GM23248 (cell line): ENCODE measurements at regions not wholly inside any gene's neighbourhood (a gene's known extent, or its start where the extent isn't known, plus 50 kb on each side); places are given as distances from the start of the nearest gene placed in this dataset.

Experiments used
- DNase-seq: peaks from one replicate; pipeline ENCODE4 v3.0.0-alpha.2; 2015
- H2AFZ ChIP-seq: fragments of 200-600 bp; sonication (generic); 2 replicates; pipeline ENCODE4 v1.6.1; 2016; ENCODE audit warnings: antibody characterized with exemption
- H3F3A ChIP-seq: fragments of 200-600 bp; sonication (generic); 2 replicates; pipeline ENCODE4 v1.6.1; 2016; ENCODE audit warnings: mild to moderate bottlenecking, antibody characterized with exemption, mixed run types; ENCODE audit not compliant: insufficient read depth
- H3K27ac ChIP-seq: fragments of 200-600 bp; sonication (generic); 2 replicates; pipeline ENCODE4 v1.5.1; 2016; ENCODE audit warnings: mild to moderate bottlenecking
- H3K27me3 ChIP-seq: fragments of 200-600 bp; sonication (generic); replicated peaks from 2 replicates; pipeline ENCODE4 v1.6.1; 2016; ENCODE audit warnings: mild to moderate bottlenecking; ENCODE audit not compliant: insufficient read depth
- H3K36me3 ChIP-seq: fragments of 200-600 bp; sonication (generic); 2 replicates; pipeline ENCODE4 v1.6.1; 2016; ENCODE audit warnings: low read depth, mild to moderate bottlenecking
- H3K4me1 ChIP-seq: fragments of 200-600 bp; sonication (generic); 2 replicates; pipeline ENCODE4 v1.6.1; 2016; ENCODE audit warnings: mild to moderate bottlenecking; ENCODE audit not compliant: insufficient read depth
- H3K4me2 ChIP-seq: fragments of 200-600 bp; sonication (generic); one replicate; pipeline ENCODE4 v1.6.1; 2016; ENCODE audit warnings: mild to moderate bottlenecking; ENCODE audit not compliant: unreplicated experiment
- H3K4me3 ChIP-seq: fragments of 200-600 bp; sonication (generic); 2 replicates; pipeline ENCODE4 v1.5.1; 2016; ENCODE audit warnings: mild to moderate bottlenecking
- H3K79me2 ChIP-seq: fragments of 200-600 bp; sonication (generic); 2 replicates; pipeline ENCODE4 v1.6.1; 2016; ENCODE audit warnings: mild to moderate bottlenecking; ENCODE audit not compliant: insufficient read depth
- H3K9ac ChIP-seq: fragments of 200-600 bp; sonication (generic); 2 replicates; pipeline ENCODE4 v1.6.1; 2016; ENCODE audit warnings: mild to moderate bottlenecking
- H3K9me2 ChIP-seq: fragments of 200-600 bp; sonication (generic); 2 replicates; pipeline ENCODE4 v1.6.1; 2016; ENCODE audit warnings: mixed run types, mild to moderate bottlenecking, moderate library complexity; ENCODE audit not compliant: insufficient read depth
- H3K9me3 ChIP-seq: fragments of 200-600 bp; sonication (generic); one replicate; pipeline ENCODE4 v1.6.1; 2017; ENCODE audit warnings: low read depth
- H4K20me1 ChIP-seq: fragments of 200-600 bp; sonication (generic); 2 replicates; pipeline ENCODE4 v1.6.0; 2016; ENCODE audit not compliant: insufficient read depth
- EZH2 ChIP-seq: fragments of 200-600 bp; sonication (generic); IDR thresholded peaks from 2 replicates; pipeline ENCODE4 v1.6.1; 2018; ENCODE audit warnings: antibody characterized with exemption, mild to moderate bottlenecking; ENCODE audit not compliant: insufficient read depth, poor library complexity, severe bottlenecking
- EZH2phosphoT487 ChIP-seq: fragments of 200-600 bp; sonication (generic); IDR thresholded peaks from 2 replicates; pipeline ENCODE4 v1.6.1; 2018; ENCODE audit warnings: antibody characterized with exemption, moderate library complexity, mild to moderate bottlenecking, low read depth; ENCODE audit not compliant: insufficient read depth
- WGBS, 2 experiments: methylation state at CpG; one replicate each; pipeline ENCODE4 v1.1.6; 2015 to 2017; ENCODE audit warnings: low lambda C conversion rate in 2 of 2, low coverage in 1 of 2; ENCODE audit errors: missing lambda C conversion rate in 2 of 2; 5-methylcytosine and 5-hydroxymethylcytosine counted together
- in situ Hi-C: fragments of 300-500 bp; cut with MboI; formaldehyde crosslinking; loops from 2 replicates; pipeline ENCODE4 v1.15.0; 2020

DNA sequence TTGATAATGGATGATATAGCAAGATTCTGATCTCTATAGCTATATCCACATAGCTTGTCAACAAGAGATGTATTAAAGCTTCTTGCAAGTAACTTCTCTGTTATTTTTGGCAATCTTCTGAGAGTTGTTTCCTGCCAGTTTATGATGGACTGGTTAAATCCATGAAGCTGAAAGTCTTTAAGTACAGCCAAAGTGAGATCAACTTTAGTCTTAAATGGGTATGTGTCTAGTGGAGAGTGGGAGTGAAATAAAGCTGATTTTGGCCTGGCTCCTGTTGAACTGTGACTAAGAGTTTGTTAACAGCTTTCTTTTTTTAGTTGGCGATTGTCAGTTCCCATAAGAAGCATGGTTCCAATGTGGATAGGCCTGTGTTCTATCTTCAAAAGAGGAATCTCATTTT lies 350.9 kb upstream of the PCSK5 start:
- no peaks in the 10 kb centered on the region for H3K79me2 ChIP-seq
- no peak overlapping the region for H2AFZ ChIP-seq
- H3K9me2 ChIP-seq = no peaks in the 10 kb centered on the region
- no peaks in the 10 kb centered on the region for H3K9me3 ChIP-seq
- no peak for DNase-seq
- H3K27ac ChIP-seq = no peak overlapping the region
- H4K20me1 ChIP-seq = no peaks in the 10 kb centered on the region
- in situ Hi-C loops = no loop called here
- TF ChIP-seq EZH2phosphoT487 (no peak), EZH2 (no peak)
- WGBS, 2 experiments = 0% methylated on average over 1 of the region's 1 CpG
- no peaks in the 10 kb centered on the region for H3K4me1 ChIP-seq
- H3K4me2 ChIP-seq = no peak overlapping the region
- H3K27me3 ChIP-seq = no peaks in the 10 kb centered on the region
- H3K9ac ChIP-seq = no peak overlapping the region
- H3F3A ChIP-seq = no peaks in the 10 kb centered on the region
- no peak overlapping the region for H3K4me3 ChIP-seq
- no peaks in the 10 kb centered on the region for H3K36me3 ChIP-seq

DNA sequence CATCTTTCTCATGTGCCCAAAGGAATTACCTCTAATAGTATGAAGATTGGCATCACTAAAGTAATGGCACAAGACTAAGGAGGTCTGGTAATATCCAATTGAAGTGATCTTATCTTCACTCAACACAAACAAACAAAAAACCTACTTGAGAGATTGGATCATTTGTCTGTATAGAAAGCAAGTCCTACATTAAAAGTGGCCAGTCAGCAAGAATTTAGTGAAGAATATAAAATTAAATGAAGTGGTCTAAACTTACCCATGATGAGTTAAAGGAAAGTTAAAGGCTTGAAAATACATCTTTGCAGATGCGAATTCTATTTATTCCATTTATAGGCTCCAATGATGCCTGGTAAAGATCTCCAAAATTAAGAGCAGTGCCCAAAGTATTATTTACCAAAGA lies 350.3 kb upstream of the PCSK5 start:
- no peak overlapping the region for H3K4me2 ChIP-seq
- in situ Hi-C loops = no loop called here
- no peak for TF ChIP-seq EZH2
- TF ChIP-seq EZH2phosphoT487 = no peak
- H3K9me2 ChIP-seq = no peaks in the 10 kb centered on the region
- no peaks in the 10 kb centered on the region for H3K79me2 ChIP-seq
- no peak overlapping the region for H3K9ac ChIP-seq
- no peak overlapping the region for H3K4me3 ChIP-seq
- no peak for DNase-seq
- no peaks in the 10 kb centered on the region for H4K20me1 ChIP-seq
- H3K9me3 ChIP-seq = no peaks in the 10 kb centered on the region
- no peak overlapping the region for H2AFZ ChIP-seq
- 39 to 59% methylated on average over 1 of the region's 1 CpG for WGBS, 2 experiments
- no peak overlapping the region for H3K27ac ChIP-seq
- H3K27me3 ChIP-seq = no peaks in the 10 kb centered on the region
- H3F3A ChIP-seq = no peaks in the 10 kb centered on the region
- no peaks in the 10 kb centered on the region for H3K4me1 ChIP-seq
- H3K36me3 ChIP-seq = no peaks in the 10 kb centered on the region

DNA sequence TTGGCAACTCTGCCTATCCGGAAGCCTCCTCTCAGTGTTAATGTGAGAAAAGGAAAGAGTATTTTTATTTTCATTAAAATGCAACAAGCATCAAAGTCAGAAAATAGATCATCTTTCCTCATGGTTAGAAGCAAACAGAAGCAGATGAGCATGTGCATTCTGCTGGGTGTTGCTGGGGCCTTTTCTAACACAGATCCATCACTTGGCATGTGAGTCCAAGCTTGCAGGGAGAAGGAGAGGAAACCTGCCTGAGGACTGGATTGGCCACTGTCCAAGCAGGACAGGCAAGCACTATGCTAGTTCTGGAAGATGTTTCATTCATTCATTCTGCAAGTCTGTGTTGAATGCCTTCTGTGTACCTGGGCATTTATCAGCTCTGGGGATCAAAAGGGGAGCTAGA lies 348.7 kb upstream of the PCSK5 start:
- H3K79me2 ChIP-seq = no peaks in the 10 kb centered on the region

DNA sequence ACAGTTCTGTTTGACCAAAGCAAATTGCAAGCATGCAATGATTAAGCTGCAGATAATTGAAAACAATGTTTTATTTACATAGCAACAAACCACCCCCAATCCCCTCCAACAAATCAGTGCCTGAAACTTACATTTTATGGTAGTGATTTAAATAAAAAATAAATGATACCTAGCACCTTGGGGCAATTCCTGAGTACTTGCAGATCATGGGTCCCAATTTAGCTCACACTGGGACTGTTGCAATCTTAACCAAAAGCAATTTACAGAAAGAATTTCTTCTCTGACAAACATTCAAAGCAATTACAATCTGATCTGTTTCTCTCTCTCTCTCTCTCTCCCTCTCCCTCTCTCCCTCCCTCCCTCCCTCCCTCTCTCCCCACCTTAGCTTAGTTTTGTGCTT lies 345.7 kb upstream of the PCSK5 start:
- no peak for TF ChIP-seq EZH2
- TF ChIP-seq EZH2phosphoT487 = no peak
- Histone ChIP-seq H3K79me2 (no peaks in the 10 kb centered on the region), H3K4me2 (no peak overlapping the region), H3F3A (no peaks in the 10 kb centered on the region), H2AFZ (no peak overlapping the region), H3K9me2 (no peaks in the 10 kb centered on the region), H4K20me1 (no peaks in the 10 kb centered on the region), H3K27me3 (no peaks in the 10 kb centered on the region), H3K36me3 (no peaks in the 10 kb centered on the region), H3K27ac (no peak overlapping the region), H3K4me1 (no peaks in the 10 kb centered on the region), H3K9me3 (no peaks in the 10 kb centered on the region), H3K9ac (no peak overlapping the region), H3K4me3 (no peak overlapping the region)
- no peak for DNase-seq
- in situ Hi-C loops = no loop called here

More for the DNA sequence above, 348.7 kb upstream of the PCSK5 start:
- Histone ChIP-seq H3K27me3 (no peaks in the 10 kb centered on the region), H3K9ac (no peak overlapping the region), H3F3A (no peaks in the 10 kb centered on the region), H3K4me1 (no peaks in the 10 kb centered on the region), H3K9me3 (no peaks in the 10 kb centered on the region), H3K27ac (no peak overlapping the region), H2AFZ (no peak overlapping the region), H3K4me3 (no peak overlapping the region), H3K36me3 (no peaks in the 10 kb centered on the region), H3K4me2 (no peak overlapping the region), H4K20me1 (no peaks in the 10 kb centered on the region), H3K9me2 (no peaks in the 10 kb centered on the region)
- TF ChIP-seq EZH2phosphoT487 (no peak), EZH2 (no peak)
- 14 to 32% methylated on average over 1 of the region's 1 CpG for WGBS, 2 experiments
- in situ Hi-C loops = no loop called here
- no peak for DNase-seq

DNA sequence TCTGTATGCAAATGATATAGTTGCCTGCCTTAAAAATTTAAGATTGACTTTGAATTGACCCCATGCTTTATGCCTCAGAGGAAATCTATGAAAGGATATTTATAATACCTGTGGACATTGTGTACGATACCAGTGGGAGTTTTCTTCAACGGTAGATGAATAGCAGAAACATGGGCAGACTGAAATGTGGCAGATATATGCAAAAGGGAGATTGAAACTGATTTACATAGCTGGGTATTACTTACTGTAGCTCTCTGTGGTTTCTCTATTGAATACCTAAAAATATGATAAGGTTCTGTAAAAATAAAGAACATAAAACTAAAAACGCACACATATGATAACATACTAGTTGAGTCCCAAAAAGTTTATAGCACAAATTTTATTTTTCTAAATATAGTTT lies 345.2 kb upstream of the PCSK5 start:
- 29 to 32% methylated on average over 3 of the region's 3 CpGs for WGBS, 2 experiments
- H3K79me2 ChIP-seq = no peaks in the 10 kb centered on the region
- no peaks in the 10 kb centered on the region for H3K36me3 ChIP-seq
- no peak overlapping the region for H3K4me3 ChIP-seq
- in situ Hi-C loops = no loop called here
- DNase-seq = no peak
- no peaks in the 10 kb centered on the region for H3F3A ChIP-seq
- no peak overlapping the region for H3K9ac ChIP-seq
- H4K20me1 ChIP-seq = no peaks in the 10 kb centered on the region
- no peaks in the 10 kb centered on the region for H3K4me1 ChIP-seq
- H3K9me3 ChIP-seq = no peaks in the 10 kb centered on the region
- no peak for TF ChIP-seq EZH2phosphoT487
- no peak for TF ChIP-seq EZH2
- no peak overlapping the region for H3K27ac ChIP-seq
- no peaks in the 10 kb centered on the region for H3K27me3 ChIP-seq
- no peak overlapping the region for H3K4me2 ChIP-seq
- H2AFZ ChIP-seq = no peak overlapping the region
- no peaks in the 10 kb centered on the region for H3K9me2 ChIP-seq
